ENCODE measurements at regions not wholly inside any gene's neighbourhood (a gene's known extent, or its start where the extent isn't known, plus 50 kb on each side); places are given as distances from the start of the nearest gene placed in this dataset.

DNA sequence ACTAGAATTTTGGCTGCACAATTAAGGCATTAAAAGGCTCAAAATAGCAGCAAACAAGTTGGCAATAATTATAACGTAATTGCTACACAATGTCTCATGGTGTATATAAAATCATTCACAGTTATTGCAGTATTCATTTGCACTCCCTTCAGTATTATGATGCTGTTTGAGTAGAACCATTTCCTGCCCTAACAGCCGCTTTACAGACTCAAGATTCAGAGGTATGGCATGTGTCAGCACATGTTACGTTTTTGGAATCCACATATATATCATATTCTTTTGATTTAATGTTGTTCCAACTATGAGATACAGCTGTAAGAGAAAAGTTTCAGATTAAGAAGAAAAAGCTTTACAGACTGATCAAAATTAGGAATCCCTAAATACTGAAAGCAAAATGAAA lies 56.3 kb upstream of the NCKAP5 start:
- Mint-ChIP-seq H3K9me3 (no peaks in the 10 kb centered on the region), H3K27ac (no peak overlapping the region), H3K27me3 (ENCODE audit: insufficient read depth) (0 out of 2 replicates have a peak, but pooled peaks cover 2% of the 10 kb centered on the region), H3K4me3 (no peak overlapping the region), H3K36me3 (ENCODE audit: low read depth) (no peaks in the 10 kb centered on the region), H3K4me1 (ENCODE audit: low read depth) (peaks cover 9% of the 10 kb centered on the region)
- DNase-seq: no peak
- TF ChIP-seq, protein P1, sequence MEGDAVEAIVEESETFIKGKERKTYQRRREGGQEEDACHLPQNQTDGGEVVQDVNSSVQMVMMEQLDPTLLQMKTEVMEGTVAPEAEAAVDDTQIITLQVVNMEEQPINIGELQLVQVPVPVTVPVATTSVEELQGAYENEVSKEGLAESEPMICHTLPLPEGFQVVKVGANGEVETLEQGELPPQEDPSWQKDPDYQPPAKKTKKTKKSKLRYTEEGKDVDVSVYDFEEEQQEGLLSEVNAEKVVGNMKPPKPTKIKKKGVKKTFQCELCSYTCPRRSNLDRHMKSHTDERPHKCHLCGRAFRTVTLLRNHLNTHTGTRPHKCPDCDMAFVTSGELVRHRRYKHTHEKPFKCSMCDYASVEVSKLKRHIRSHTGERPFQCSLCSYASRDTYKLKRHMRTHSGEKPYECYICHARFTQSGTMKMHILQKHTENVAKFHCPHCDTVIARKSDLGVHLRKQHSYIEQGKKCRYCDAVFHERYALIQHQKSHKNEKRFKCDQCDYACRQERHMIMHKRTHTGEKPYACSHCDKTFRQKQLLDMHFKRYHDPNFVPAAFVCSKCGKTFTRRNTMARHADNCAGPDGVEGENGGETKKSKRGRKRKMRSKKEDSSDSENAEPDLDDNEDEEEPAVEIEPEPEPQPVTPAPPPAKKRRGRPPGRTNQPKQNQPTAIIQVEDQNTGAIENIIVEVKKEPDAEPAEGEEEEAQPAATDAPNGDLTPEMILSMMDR (IDR thresholded peaks at IDR 0.05): no peak

DNA sequence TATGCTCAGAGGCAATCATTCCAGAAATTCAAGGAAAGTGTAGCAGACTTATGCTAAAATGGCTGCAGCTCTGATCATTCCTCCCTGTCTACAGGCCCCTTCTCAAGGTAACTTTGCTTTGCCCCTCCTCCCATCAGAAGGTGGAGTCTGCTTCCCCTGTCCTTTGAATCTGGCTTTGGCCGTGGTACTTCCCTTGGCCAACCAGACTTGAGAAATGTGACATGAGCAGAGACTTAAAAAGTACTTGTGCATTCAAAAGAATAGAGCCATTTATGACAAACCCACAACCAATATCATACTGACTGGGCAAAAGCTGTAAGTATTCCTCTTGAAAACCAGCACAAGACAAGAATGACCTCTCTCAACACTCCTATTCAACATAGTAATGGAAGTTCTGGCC lies 59.5 kb upstream of the NCKAP5 start:
- H3K27me3 Mint-ChIP-seq (ENCODE audit: insufficient read depth): no peaks in the 10 kb centered on the region; the same call in 1 of the 2 replicates
- peaks cover 21% of the 10 kb centered on the region for H3K4me1 Mint-ChIP-seq (ENCODE audit: low read depth)
- DNase-seq: no peak
- H3K27ac Mint-ChIP-seq: no peak overlapping the region
- no peak overlapping the region for H3K4me3 Mint-ChIP-seq
- no peaks in the 10 kb centered on the region for H3K36me3 Mint-ChIP-seq (ENCODE audit: low read depth)
- TF ChIP-seq, protein P1 (IDR thresholded peaks at IDR 0.05): no peak
- H3K9me3 Mint-ChIP-seq: no peaks in the 10 kb centered on the region

DNA sequence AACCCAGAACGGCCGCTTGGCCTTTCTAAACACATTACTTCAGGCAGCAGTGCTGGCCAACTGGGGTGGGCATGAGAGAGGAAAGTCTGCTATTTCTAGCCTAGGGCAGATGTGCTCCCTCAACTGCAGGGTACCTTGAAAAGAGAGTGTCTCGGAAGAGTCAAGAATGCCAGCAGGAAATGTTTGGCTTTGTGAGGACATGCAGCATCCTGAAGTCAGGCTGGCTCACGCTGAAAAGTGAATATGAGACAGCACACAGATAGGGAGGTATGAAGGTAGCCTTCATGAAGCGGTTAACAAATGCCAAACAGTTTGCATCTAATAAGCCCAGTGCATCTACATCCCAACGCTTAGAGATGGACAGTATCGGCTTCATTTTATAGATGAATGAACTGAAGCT lies 65.0 kb upstream of the NCKAP5 start:
- Mint-ChIP-seq H3K4me3 (no peak overlapping the region), H3K4me1 (ENCODE audit: low read depth) (peaks cover 39% of the 10 kb centered on the region)

DNA sequence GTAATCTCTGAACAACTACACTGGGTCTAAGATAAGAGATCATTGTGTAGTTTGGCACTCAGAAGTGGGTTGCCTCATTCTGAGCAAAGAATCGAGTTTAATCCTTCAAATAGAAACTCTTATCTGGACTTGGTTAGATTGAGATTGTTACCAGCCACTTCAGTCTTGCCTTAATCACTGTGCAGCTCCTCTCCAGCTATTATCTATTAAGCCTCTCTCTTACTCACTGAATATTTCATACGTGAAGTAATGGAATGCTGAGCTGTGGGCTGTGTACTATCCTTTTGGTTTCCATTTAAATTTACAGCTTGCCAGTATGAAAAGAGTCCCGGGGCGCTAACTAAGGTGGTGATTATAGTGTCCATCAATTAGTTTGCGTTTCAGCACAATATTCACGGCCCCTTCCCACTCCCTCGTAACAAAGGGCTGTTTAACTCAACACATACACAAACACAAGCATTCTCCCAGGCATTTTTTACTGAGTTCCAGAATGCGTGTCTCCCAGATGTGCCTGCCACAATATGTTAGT lies 65.7 kb upstream of the NCKAP5 start:
- peak overlapping the region; percentile 81 for H3K4me3 Mint-ChIP-seq
- peak overlapping the region; percentile 59 for H3K27ac Mint-ChIP-seq
- no peaks in the 10 kb centered on the region; the same call in 1 of the 2 replicates for H3K27me3 Mint-ChIP-seq (ENCODE audit: insufficient read depth)
- no peaks in the 10 kb centered on the region for H3K36me3 Mint-ChIP-seq (ENCODE audit: low read depth)
- DNase-seq: peak; percentile 67
- H3K4me1 Mint-ChIP-seq (ENCODE audit: low read depth): peaks cover 39% of the 10 kb centered on the region
- TF ChIP-seq, protein P1 (IDR thresholded peaks at IDR 0.05): no peak
- H3K9me3 Mint-ChIP-seq: no peaks in the 10 kb centered on the region

More for the DNA sequence above, 65.0 kb upstream of the NCKAP5 start:
- Mint-ChIP-seq H3K27me3 (ENCODE audit: insufficient read depth) (no peaks in the 10 kb centered on the region; the same call in 1 of the 2 replicates), H3K27ac (no peak overlapping the region), H3K9me3 (no peaks in the 10 kb centered on the region), H3K36me3 (ENCODE audit: low read depth) (no peaks in the 10 kb centered on the region)
- no peak for DNase-seq
- TF ChIP-seq, protein P1 (IDR thresholded peaks at IDR 0.05): no peak

DNA sequence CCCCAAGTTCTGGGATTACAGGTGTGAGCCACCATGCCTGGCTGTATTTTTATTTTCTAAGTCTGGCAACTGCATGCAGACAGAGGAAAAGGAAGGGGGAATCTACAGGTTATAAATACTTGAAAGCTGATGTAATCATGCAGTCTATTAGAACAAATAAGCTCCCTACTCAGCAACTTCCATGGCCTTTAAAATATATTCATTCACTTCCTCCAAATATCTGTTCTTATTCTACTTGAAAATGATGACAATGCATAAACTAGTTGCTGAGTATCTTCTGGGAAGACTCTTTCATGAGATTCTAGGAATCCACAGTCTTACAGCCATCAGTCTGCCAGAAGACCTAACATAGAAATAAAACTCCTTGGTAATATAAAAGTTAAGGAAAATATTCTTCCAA lies 66.9 kb upstream of the NCKAP5 start:
- peak overlapping the region; percentile 22; the same call in 1 of the 2 replicates for H3K27ac Mint-ChIP-seq
- TF ChIP-seq, protein P1 (IDR thresholded peaks at IDR 0.05): no peak
- no peak for DNase-seq
- H3K36me3 Mint-ChIP-seq (ENCODE audit: low read depth): no peaks in the 10 kb centered on the region
- peaks cover 39% of the 10 kb centered on the region for H3K4me1 Mint-ChIP-seq (ENCODE audit: low read depth)
- H3K27me3 Mint-ChIP-seq (ENCODE audit: insufficient read depth): no peaks in the 10 kb centered on the region; the same call in 1 of the 2 replicates
- peak overlapping the region; percentile 33; the same call in 1 of the 2 replicates for H3K4me3 Mint-ChIP-seq
- no peaks in the 10 kb centered on the region for H3K9me3 Mint-ChIP-seq
